Astrocyte (in vitro differentiated cells and primary cell): ENCODE measurements at regions not wholly inside any gene's neighbourhood (a gene's known extent, or its start where the extent isn't known, plus 50 kb on each side); places are given as distances from the start of the nearest gene placed in this dataset.
A peak's percentile ranks its signal among the peaks of the same experiment; 100 is the strongest.

Experiments
- DNase-seq: peaks from one replicate; pipeline ENCODE4 v3.0.0-alpha.2; 2010; ENCODE audit warnings: low read depth
- FAIRE-seq: peaks from 2 replicates; lab custom pipeline; 2011; peaks lifted over from hg19 to GRCh38; lab: Jason Lieb, UNC
- H2AFZ ChIP-seq: 2 replicates; pipeline ENCODE4 v1.6.0; 2012; ENCODE audit warnings: low read depth, low read length, inconsistent platforms
- H3K27ac ChIP-seq: 2 replicates; pipeline ENCODE4 v1.5.1; 2011; ENCODE audit warnings: low read depth, low read length, inconsistent platforms
- H3K27me3 ChIP-seq: 2 replicates; pipeline ENCODE4 v1.6.0; 2011; ENCODE audit warnings: low read length, inconsistent platforms; ENCODE audit not compliant: insufficient read depth
- H3K36me3 ChIP-seq: 2 replicates; pipeline ENCODE4 v1.5.1; 2011; ENCODE audit warnings: low read length, inconsistent platforms; ENCODE audit not compliant: insufficient read depth
- H3K4me1 ChIP-seq: 2 replicates; pipeline ENCODE4 v1.5.1; 2011; ENCODE audit warnings: low read length, inconsistent platforms; ENCODE audit not compliant: insufficient read depth
- H3K4me2 ChIP-seq: 2 replicates; pipeline ENCODE4 v1.6.0; 2012; ENCODE audit warnings: low read length, inconsistent platforms
- H3K4me3 ChIP-seq: 2 replicates; pipeline ENCODE4 v1.5.1; 2011; ENCODE audit warnings: low read depth, mild to moderate bottlenecking, low read length, inconsistent platforms; ENCODE audit not compliant: insufficient read depth
- H3K79me2 ChIP-seq: 2 replicates; pipeline ENCODE4 v1.6.0; 2012; ENCODE audit warnings: mild to moderate bottlenecking, low read length, inconsistent platforms; ENCODE audit not compliant: insufficient read depth
- H3K9ac ChIP-seq: 2 replicates; pipeline ENCODE4 v1.6.0; 2012; ENCODE audit warnings: mild to moderate bottlenecking, low read length, inconsistent platforms
- H3K9me3 ChIP-seq: 2 replicates; pipeline ENCODE4 v1.5.1; 2012; ENCODE audit warnings: low read depth, mild to moderate bottlenecking, low read length, inconsistent platforms; ENCODE audit not compliant: insufficient read depth
- H4K20me1 ChIP-seq: 2 replicates; pipeline ENCODE4 v1.6.0; 2012; ENCODE audit warnings: low read length, inconsistent platforms; ENCODE audit not compliant: insufficient read depth
- H3K27ac Mint-ChIP-seq: one replicate; pipeline ENCODE4 v1.8.0; 2021; ENCODE audit warnings: mild to moderate bottlenecking, mixed read lengths; ENCODE audit not compliant: unreplicated experiment
- H3K27me3 Mint-ChIP-seq: one replicate; pipeline ENCODE4 v1.8.0; 2021; ENCODE audit warnings: low read depth, mixed read lengths; ENCODE audit not compliant: unreplicated experiment
- H3K36me3 Mint-ChIP-seq: one replicate; pipeline ENCODE4 v1.8.0; 2021; ENCODE audit warnings: low read depth, mixed read lengths; ENCODE audit not compliant: unreplicated experiment
- H3K4me1 Mint-ChIP-seq: one replicate; pipeline ENCODE4 v1.8.0; 2021; ENCODE audit warnings: low read depth, mixed read lengths; ENCODE audit not compliant: unreplicated experiment
- H3K4me3 Mint-ChIP-seq: one replicate; pipeline ENCODE4 v1.8.0; 2021; ENCODE audit warnings: mild to moderate bottlenecking, moderate library complexity, mixed read lengths; ENCODE audit not compliant: unreplicated experiment
- H3K9me3 Mint-ChIP-seq: one replicate; pipeline ENCODE4 v1.8.0; 2021; ENCODE audit warnings: mild to moderate bottlenecking, mixed read lengths; ENCODE audit not compliant: unreplicated experiment
- EZH2 ChIP-seq: IDR thresholded peaks from 2 replicates; pipeline ENCODE4 v1.6.1; 2012; ENCODE audit warnings: mild to moderate bottlenecking, low read length, inconsistent platforms; ENCODE audit not compliant: insufficient read depth
- TF ChIP-seq, protein P1 (sequence below): IDR thresholded peaks from 2 replicates; pipeline ENCODE4 v1.5.1; 2011; ENCODE audit warnings: low read depth, mild to moderate bottlenecking, inconsistent platforms, low read length, moderate library complexity; ENCODE audit not compliant: insufficient read depth

DNA sequence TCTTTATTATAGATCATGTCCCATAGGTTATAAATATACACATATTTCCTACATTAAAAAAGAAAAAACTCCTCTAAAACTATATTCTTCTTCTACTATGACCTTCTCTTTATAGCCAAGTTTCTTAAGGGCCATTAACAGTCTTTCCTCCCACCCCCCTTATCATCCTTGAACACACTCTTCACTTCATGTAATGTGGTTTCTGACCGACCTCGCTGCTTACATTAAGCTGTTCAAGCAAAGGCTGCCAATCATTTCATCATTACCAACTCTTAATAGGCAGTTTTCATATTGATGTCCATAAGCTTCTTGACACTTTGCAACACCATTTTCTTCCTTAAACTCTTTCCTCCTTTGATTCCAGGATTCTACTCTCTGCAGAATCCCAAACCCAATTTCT is 283.0 kb upstream of the PCSK5 start:
- no peak overlapping the region for H3K27ac Mint-ChIP-seq
- H3K9me3 Mint-ChIP-seq = peaks cover 3% of the 10 kb centered on the region
- peaks cover 9% of the 10 kb centered on the region for H3K4me1 Mint-ChIP-seq
- H3K36me3 ChIP-seq = no peaks in the 10 kb centered on the region
- no peaks in the 10 kb centered on the region for H3K9me3 ChIP-seq
- TF ChIP-seq EZH2 = no peak
- TF ChIP-seq, protein P1, sequence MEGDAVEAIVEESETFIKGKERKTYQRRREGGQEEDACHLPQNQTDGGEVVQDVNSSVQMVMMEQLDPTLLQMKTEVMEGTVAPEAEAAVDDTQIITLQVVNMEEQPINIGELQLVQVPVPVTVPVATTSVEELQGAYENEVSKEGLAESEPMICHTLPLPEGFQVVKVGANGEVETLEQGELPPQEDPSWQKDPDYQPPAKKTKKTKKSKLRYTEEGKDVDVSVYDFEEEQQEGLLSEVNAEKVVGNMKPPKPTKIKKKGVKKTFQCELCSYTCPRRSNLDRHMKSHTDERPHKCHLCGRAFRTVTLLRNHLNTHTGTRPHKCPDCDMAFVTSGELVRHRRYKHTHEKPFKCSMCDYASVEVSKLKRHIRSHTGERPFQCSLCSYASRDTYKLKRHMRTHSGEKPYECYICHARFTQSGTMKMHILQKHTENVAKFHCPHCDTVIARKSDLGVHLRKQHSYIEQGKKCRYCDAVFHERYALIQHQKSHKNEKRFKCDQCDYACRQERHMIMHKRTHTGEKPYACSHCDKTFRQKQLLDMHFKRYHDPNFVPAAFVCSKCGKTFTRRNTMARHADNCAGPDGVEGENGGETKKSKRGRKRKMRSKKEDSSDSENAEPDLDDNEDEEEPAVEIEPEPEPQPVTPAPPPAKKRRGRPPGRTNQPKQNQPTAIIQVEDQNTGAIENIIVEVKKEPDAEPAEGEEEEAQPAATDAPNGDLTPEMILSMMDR = no peak
- H3K27ac ChIP-seq = no peak overlapping the region
- H3K4me3 ChIP-seq = no peak overlapping the region
- no peaks in the 10 kb centered on the region for H3K79me2 ChIP-seq
- no peak overlapping the region for H2AFZ ChIP-seq
- no peak overlapping the region for H3K9ac ChIP-seq
- no peaks in the 10 kb centered on the region for H3K36me3 Mint-ChIP-seq
- DNase-seq (no peak), FAIRE-seq (no peak)
- no peaks in the 10 kb centered on the region for H3K4me1 ChIP-seq
- peaks cover 4% of the 10 kb centered on the region for H3K27me3 ChIP-seq
- no peak overlapping the region for H3K4me3 Mint-ChIP-seq
- H3K4me2 ChIP-seq = no peak overlapping the region
- peaks cover 18% of the 10 kb centered on the region for H3K27me3 Mint-ChIP-seq
- no peaks in the 10 kb centered on the region for H4K20me1 ChIP-seq

- Mint-ChIP-seq H3K4me1 (peaks cover 9% of the 10 kb centered on the region), H3K36me3 (no peaks in the 10 kb centered on the region), H3K27ac (no peak overlapping the region), H3K4me3 (no peak overlapping the region), H3K27me3 (peaks cover 18% of the 10 kb centered on the region), H3K9me3 (peaks cover 3% of the 10 kb centered on the region)
- H3K4me3 ChIP-seq = no peak overlapping the region
- H3K9me3 ChIP-seq = no peaks in the 10 kb centered on the region
- no peak overlapping the region for H2AFZ ChIP-seq
- FAIRE-seq (no peak), DNase-seq (no peak)
- H3K79me2 ChIP-seq = no peaks in the 10 kb centered on the region
- TF ChIP-seq EZH2 = no peak
- TF ChIP-seq, protein P1 = no peak
- H3K4me2 ChIP-seq = no peak overlapping the region
- H3K4me1 ChIP-seq = no peaks in the 10 kb centered on the region
- H3K27ac ChIP-seq = no peak overlapping the region
- no peaks in the 10 kb centered on the region for H3K36me3 ChIP-seq
- no peaks in the 10 kb centered on the region for H4K20me1 ChIP-seq
- H3K9ac ChIP-seq = no peak overlapping the region
- H3K27me3 ChIP-seq = no peaks in the 10 kb centered on the region
Observed at GRCh38 chr9:75609401-75609800, 281.1 kb upstream of the PCSK5 start.

DNA sequence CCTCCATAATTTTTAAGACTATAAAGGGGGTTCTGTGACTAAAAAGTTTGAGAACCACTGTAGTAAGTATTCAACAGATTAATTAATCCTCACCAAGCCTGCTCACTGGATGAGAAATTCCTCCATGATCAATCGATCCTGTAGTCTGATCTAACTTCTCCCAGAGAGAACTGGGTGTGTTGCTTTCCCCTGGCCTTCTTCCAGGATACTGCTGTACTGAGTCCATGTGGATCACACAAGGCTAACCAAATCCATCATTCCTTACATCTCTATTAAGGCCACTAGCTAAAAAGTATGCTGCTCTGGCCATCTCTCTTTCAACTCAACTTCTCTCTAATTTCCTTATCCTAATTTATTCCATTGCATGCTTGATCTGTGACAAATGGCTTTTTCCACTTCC is 280.2 kb upstream of the PCSK5 start:
- H3K4me1 Mint-ChIP-seq = peaks cover 9% of the 10 kb centered on the region
- TF ChIP-seq EZH2 = no peak
- TF ChIP-seq, protein P1 = no peak
- H3K9ac ChIP-seq = no peak overlapping the region
- no peaks in the 10 kb centered on the region for H3K79me2 ChIP-seq
- H3K9me3 Mint-ChIP-seq = peaks cover 3% of the 10 kb centered on the region
- no peaks in the 10 kb centered on the region for H3K36me3 Mint-ChIP-seq
- H3K4me3 ChIP-seq = no peak overlapping the region
- H3K9me3 ChIP-seq = no peaks in the 10 kb centered on the region
- H4K20me1 ChIP-seq = no peaks in the 10 kb centered on the region
- H3K27ac Mint-ChIP-seq = peak overlapping the region; percentile 68
- H2AFZ ChIP-seq = no peak overlapping the region
- no peak overlapping the region for H3K4me2 ChIP-seq
- FAIRE-seq (no peak), DNase-seq (no peak)
- no peak overlapping the region for H3K27ac ChIP-seq
- H3K36me3 ChIP-seq = no peaks in the 10 kb centered on the region
- no peaks in the 10 kb centered on the region for H3K4me1 ChIP-seq
- no peak overlapping the region for H3K4me3 Mint-ChIP-seq
- no peaks in the 10 kb centered on the region for H3K27me3 ChIP-seq
- peaks cover 18% of the 10 kb centered on the region for H3K27me3 Mint-ChIP-seq
